HepG2 (cell line): ENCODE measurements at regions not wholly inside any gene's neighbourhood (a gene's known extent, or its start where the extent isn't known, plus 50 kb on each side); places are given as distances from the start of the nearest gene placed in this dataset.

ENCODE experiments used
- ATAC-seq: fragments of 200-7000 bp; cut with Tn5 transposase; 3 replicates; pipeline ENCODE4 v1.9.1; 2020; ENCODE audit warnings: mild to moderate bottlenecking, moderate library complexity
- BruUV-seq: library from RNA; stranded (reverse); fragments of 400-500 nt; replicated peaks from 2 replicates; lab custom pipeline; 2021; lab: Mats Ljungman, UMichigan
- CTCF ChIA-PET: fragments of 300-600 bp; formaldehyde crosslinking; extraction: SDS; loops from one replicate; lab custom pipeline; 2021; ENCODE audit warnings: low total read pairs, inconsistent platforms, low intra/inter-chr PET ratio; lab: Yijun Ruan, JAX
- POLR2A ChIA-PET: fragments of 350-600 bp; sonication (Branson Sonifier 250); formaldehyde crosslinking; loops from one replicate; lab custom pipeline; 2020; ENCODE audit warnings: antibody characterized with exemption, inconsistent platforms; lab: Yijun Ruan, JAX
- DNase-seq: peaks from one replicate; pipeline ENCODE4 v3.0.0-alpha.2; 2015; ENCODE audit warnings: low spot score
- FAIRE-seq: peaks from 3 replicates; lab custom pipeline; 2011; peaks lifted over from hg19 to GRCh38; lab: Jason Lieb, UNC
- H2AFZ ChIP-seq: one replicate; pipeline ENCODE4 v1.6.1; 2011; ENCODE audit warnings: low read length, inconsistent platforms
- H3K27ac ChIP-seq: fragments of 300-600 bp; 3 replicates; pipeline ENCODE4 v1.8.0; 2011; ENCODE audit warnings: mixed run types, mild to moderate bottlenecking, mixed read lengths, low read length, inconsistent platforms; ENCODE audit not compliant: insufficient read depth; ENCODE audit errors: extremely low read length
- H3K27me3 ChIP-seq, 2 experiments: fragments of 200-600 bp in 1 of 2; 2 replicates in 1 of 2; 3 replicates in 1 of 2; pipeline versions ENCODE4 v1.6.0 to v1.8.0; 2011; ENCODE audit warnings: low read length in 2 of 2, mild to moderate bottlenecking in 2 of 2, moderate library complexity in 2 of 2, inconsistent platforms in 1 of 2; ENCODE audit not compliant: insufficient read depth in 2 of 2, control insufficient read depth in 1 of 2
- H3K36me3 ChIP-seq, 2 experiments: fragments of 200-600 bp in 1 of 2; replicated peaks in 1 of 2; 2 replicates in 1 of 2; 3 replicates in 1 of 2; pipeline versions ENCODE4 v1.5.1 to v1.8.0; 2011; ENCODE audit warnings: low read length in 2 of 2, inconsistent platforms in 1 of 2; ENCODE audit not compliant: insufficient read depth in 2 of 2, control insufficient read depth in 1 of 2
- H3K4me1 ChIP-seq: 2 replicates; pipeline ENCODE4 v1.5.1; 2012; ENCODE audit warnings: low read length, inconsistent platforms; ENCODE audit not compliant: insufficient read depth
- H3K4me2 ChIP-seq: 2 replicates; pipeline ENCODE4 v1.6.0; 2011; ENCODE audit warnings: low read depth, low read length, inconsistent platforms
- H3K4me3 ChIP-seq, 3 experiments: fragments of 200-600 bp in 1 of 3; sonication (generic), shearing (Covaris generic) in 1 of 3; replicated peaks in 1 of 3; 2 replicates each; pipeline ENCODE4 v1.5.1; 2011 to 2016; ENCODE audit warnings: low read length in 3 of 3, inconsistent platforms in 2 of 3, low read depth in 2 of 3, mild to moderate bottlenecking in 2 of 3, control low read depth in 1 of 3, mixed read lengths in 1 of 3; ENCODE audit not compliant: insufficient read depth in 1 of 3
- H3K79me2 ChIP-seq: one replicate; pipeline ENCODE4 v1.6.1; 2011; ENCODE audit warnings: low read length, inconsistent platforms; ENCODE audit not compliant: insufficient read depth
- H3K9ac ChIP-seq: 2 replicates; pipeline ENCODE4 v1.6.0; 2011; ENCODE audit warnings: mild to moderate bottlenecking, low read depth, low read length, inconsistent platforms; ENCODE audit not compliant: insufficient read depth
- H3K9me3 ChIP-seq: 2 replicates; pipeline ENCODE4 v1.5.1; 2012; ENCODE audit warnings: mild to moderate bottlenecking, low read length
- H4K20me1 ChIP-seq: 2 replicates; pipeline ENCODE4 v1.6.0; 2011; ENCODE audit warnings: inconsistent platforms, mild to moderate bottlenecking, low read length, moderate library complexity; ENCODE audit not compliant: insufficient read depth
- ELF1 ChIP-seq: sonication (generic); formaldehyde crosslinking; IDR thresholded peaks from 2 replicates; pipeline ENCODE4 v1.4.0; 2020; ENCODE audit warnings: missing genetic modification reagents
- HNRNPK ChIP-seq: fragments of 200-400 bp; formaldehyde crosslinking; IDR thresholded peaks from 2 replicates; pipeline ENCODE4 v1.6.1; 2018; ENCODE audit warnings: low read length, low read depth, moderate library complexity, mild to moderate bottlenecking; ENCODE audit not compliant: poor library complexity, severe bottlenecking
- ISX ChIP-seq: sonication (generic); formaldehyde crosslinking; conservative IDR thresholded peaks from 2 replicates; pipeline ENCODE4 v1.5.0; 2020; ENCODE audit warnings: missing genetic modification reagents
- NCOA2 ChIP-seq: sonication (generic); formaldehyde crosslinking; IDR thresholded peaks from 2 replicates; pipeline ENCODE4 v1.8.0; 2022; ENCODE audit warnings: inconsistent platforms
- NKX3-1 ChIP-seq: sonication (generic); formaldehyde crosslinking; IDR thresholded peaks from 2 replicates; pipeline ENCODE4 v1.5.0; 2020; ENCODE audit warnings: missing genetic modification reagents
- PHF5A ChIP-seq: IDR thresholded peaks from one replicate; pipeline ENCODE4 v1.6.1; 2018; ENCODE audit warnings: low read depth, missing genetic modification reagents; ENCODE audit not compliant: unreplicated experiment
- PHF8 ChIP-seq: sonication (generic); formaldehyde crosslinking; IDR thresholded peaks from 2 replicates; pipeline ENCODE4 v1.5.0; 2020; ENCODE audit warnings: missing genetic modification reagents
- POLR2AphosphoS5 ChIP-seq: IDR thresholded peaks from 2 replicates; pipeline ENCODE4 v1.6.1; 2012; ENCODE audit warnings: low read depth, low read length
- TGIF2 ChIP-seq: IDR thresholded peaks from 2 replicates; pipeline ENCODE4 v1.6.1; 2016; ENCODE audit warnings: control low read depth, missing compliant biosample characterization
- ZNF432 ChIP-seq: sonication (generic); formaldehyde crosslinking; IDR thresholded peaks from 2 replicates; pipeline ENCODE4 v1.5.0; 2020; ENCODE audit warnings: missing genetic modification reagents, mild to moderate bottlenecking, borderline replicate concordance
- WGBS: methylation state at CpG from one replicate; pipeline ENCODE4 v1.1.6; 2017; ENCODE audit warnings: low lambda C conversion rate; 5-methylcytosine and 5-hydroxymethylcytosine counted together
- in situ Hi-C: cut with HindIII; loops from 2 replicates; pipeline ENCODE4 v1.10.0; 2017; ENCODE audit warnings: low pct_unique_long_range_greater_than_20kb; ENCODE audit not compliant: extremely low pct_ligation_motif_present
- intact Hi-C: fragments of 100-400 bp; cut with micrococcal nuclease; formaldehyde crosslinking; loops from one replicate; pipeline ENCODE4 v1.10.0; 2022; ENCODE audit not compliant: unreplicated experiment
- TF ChIP-seq, protein P1 (sequence below): sonication (generic); formaldehyde crosslinking; IDR thresholded peaks from 2 replicates; pipeline ENCODE4 v1.4.0; 2020; ENCODE audit warnings: mild to moderate bottlenecking, low read depth, missing genetic modification reagents
- TF ChIP-seq, protein P2 (sequence below): conservative IDR thresholded peaks from 2 replicates; pipeline ENCODE4 v1.6.1; 2018; ENCODE audit warnings: missing genetic modification reagents
- TF ChIP-seq, protein P3 (sequence below): sonication (generic); formaldehyde crosslinking; IDR thresholded peaks from 2 replicates; pipeline ENCODE4 v1.9.0; 2021; ENCODE audit warnings: missing genetic modification reagents, mild to moderate bottlenecking, borderline replicate concordance

DNA sequence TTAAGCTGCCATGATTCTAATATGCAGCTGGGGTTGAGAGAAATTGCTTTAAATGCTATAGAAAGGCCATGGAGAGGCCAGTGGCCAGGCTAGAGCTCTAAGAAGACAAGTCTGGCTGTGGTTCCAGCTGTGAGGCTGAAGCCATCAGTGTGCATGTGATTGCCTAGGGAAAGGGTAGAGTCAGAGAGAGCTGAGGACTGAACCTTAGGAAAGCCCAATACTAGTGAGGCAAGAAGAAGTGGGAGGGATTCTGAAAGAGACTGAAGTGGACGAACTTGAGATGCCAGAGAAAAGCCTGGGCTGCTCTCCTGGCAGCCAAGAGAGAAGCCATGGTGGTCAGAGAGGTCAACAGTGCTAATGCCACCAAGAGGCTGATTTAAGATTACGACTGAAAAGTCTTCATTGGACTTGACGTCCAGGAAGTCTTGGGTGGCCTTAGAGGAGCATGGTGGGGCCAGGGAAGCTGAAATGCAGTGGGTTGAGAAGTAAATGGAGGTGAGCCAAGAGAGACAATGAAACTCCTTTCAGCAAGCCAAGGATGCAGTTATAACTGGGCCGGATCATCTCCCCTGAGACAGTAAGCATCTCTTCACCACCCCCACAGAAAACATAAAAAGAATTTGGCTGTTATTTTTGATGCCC lies 133.2 kb downstream of the TMEM174 start:
- Histone ChIP-seq H4K20me1 (no peaks in the 10 kb centered on the region), H3K4me3 (no peak overlapping the region), H3K79me2 (no peaks in the 10 kb centered on the region), H2AFZ (no peak overlapping the region), H3K9ac (no peak overlapping the region), H3K36me3 (no peaks in the 10 kb centered on the region), H3K4me2 (no peak overlapping the region), H3K27me3 (peaks cover 6 to 51% of the 10 kb centered on the region in 2 experiments; a peak in 4 of 5 replicates), H3K4me1 (no peaks in the 10 kb centered on the region), H3K9me3 (no peaks in the 10 kb centered on the region), H3K27ac (no peak overlapping the region)
- TF ChIP-seq NCOA2 (no peak), HNRNPK (no peak), ISX (CRISPR knock-in tag) (no peak), POLR2AphosphoS5 (no peak), PHF5A (CRISPR knock-in tag) (no peak), NKX3-1 (CRISPR knock-in tag) (no peak), ZNF432 (CRISPR knock-in tag) (no peak), PHF8 (CRISPR knock-in tag) (no peak), ELF1 (CRISPR knock-in tag) (no peak), TGIF2 (CRISPR knock-in tag) (no peak)
- TF ChIP-seq, protein P1, sequence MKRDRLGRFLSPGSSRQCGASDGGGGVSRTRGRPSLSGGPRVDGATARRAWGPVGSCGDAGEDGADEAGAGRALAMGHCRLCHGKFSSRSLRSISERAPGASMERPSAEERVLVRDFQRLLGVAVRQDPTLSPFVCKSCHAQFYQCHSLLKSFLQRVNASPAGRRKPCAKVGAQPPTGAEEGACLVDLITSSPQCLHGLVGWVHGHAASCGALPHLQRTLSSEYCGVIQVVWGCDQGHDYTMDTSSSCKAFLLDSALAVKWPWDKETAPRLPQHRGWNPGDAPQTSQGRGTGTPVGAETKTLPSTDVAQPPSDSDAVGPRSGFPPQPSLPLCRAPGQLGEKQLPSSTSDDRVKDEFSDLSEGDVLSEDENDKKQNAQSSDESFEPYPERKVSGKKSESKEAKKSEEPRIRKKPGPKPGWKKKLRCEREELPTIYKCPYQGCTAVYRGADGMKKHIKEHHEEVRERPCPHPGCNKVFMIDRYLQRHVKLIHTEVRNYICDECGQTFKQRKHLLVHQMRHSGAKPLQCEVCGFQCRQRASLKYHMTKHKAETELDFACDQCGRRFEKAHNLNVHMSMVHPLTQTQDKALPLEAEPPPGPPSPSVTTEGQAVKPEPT (CRISPR knock-in tag), result no peak
- TF ChIP-seq, protein P2, sequence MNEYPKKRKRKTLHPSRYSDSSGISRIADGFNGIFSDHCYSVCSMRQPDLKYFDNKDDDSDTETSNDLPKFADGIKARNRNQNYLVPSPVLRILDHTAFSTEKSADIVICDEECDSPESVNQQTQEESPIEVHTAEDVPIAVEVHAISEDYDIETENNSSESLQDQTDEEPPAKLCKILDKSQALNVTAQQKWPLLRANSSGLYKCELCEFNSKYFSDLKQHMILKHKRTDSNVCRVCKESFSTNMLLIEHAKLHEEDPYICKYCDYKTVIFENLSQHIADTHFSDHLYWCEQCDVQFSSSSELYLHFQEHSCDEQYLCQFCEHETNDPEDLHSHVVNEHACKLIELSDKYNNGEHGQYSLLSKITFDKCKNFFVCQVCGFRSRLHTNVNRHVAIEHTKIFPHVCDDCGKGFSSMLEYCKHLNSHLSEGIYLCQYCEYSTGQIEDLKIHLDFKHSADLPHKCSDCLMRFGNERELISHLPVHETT (CRISPR knock-in tag), result no peak
- TF ChIP-seq, protein P3, sequence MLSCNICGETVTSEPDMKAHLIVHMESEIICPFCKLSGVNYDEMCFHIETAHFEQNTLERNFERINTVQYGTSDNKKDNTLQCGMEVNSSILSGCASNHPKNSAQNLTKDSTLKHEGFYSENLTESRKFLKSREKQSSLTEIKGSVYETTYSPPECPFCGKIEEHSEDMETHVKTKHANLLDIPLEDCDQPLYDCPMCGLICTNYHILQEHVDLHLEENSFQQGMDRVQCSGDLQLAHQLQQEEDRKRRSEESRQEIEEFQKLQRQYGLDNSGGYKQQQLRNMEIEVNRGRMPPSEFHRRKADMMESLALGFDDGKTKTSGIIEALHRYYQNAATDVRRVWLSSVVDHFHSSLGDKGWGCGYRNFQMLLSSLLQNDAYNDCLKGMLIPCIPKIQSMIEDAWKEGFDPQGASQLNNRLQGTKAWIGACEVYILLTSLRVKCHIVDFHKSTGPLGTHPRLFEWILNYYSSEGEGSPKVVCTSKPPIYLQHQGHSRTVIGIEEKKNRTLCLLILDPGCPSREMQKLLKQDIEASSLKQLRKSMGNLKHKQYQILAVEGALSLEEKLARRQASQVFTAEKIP, result no peak
- no peak for ATAC-seq
- POLR2A ChIA-PET, result no interaction called here
- FAIRE-seq, result no peak
- intact Hi-C loops (no loop called here), in situ Hi-C loops (no loop called here)
- BruUV-seq, result no TSS peak
- 2% methylated on average over 4 of the region's 4 CpGs for WGBS
- DNase-seq, result no peak
- CTCF ChIA-PET, result no interaction called here
